Kidney epithelial cell (primary cell): ENCODE measurements at regions not wholly inside any gene's neighbourhood (a gene's known extent, or its start where the extent isn't known, plus 50 kb on each side); places are given as distances from the start of the nearest gene placed in this dataset.
"Not testable (repeated sequence)": the region's sequence is repeated elsewhere in the genome, so short reads cannot be mapped to it uniquely, and the experiment has no call there.

Source experiments
- DNase-seq: peaks from one replicate; pipeline ENCODE4 v3.0.0-alpha.2; 2010; ENCODE audit warnings: low read depth
- H3K27me3 ChIP-seq: 2 replicates; pipeline ENCODE4 v1.6.0; 2011; ENCODE audit warnings: low read length; ENCODE audit not compliant: control insufficient read depth, insufficient read depth
- H3K36me3 ChIP-seq: 2 replicates; pipeline ENCODE4 v1.5.1; 2011; ENCODE audit warnings: low read length; ENCODE audit not compliant: control insufficient read depth, insufficient read depth
- H3K4me3 ChIP-seq: 2 replicates; pipeline ENCODE4 v1.5.1; 2011; ENCODE audit warnings: low read depth, mild to moderate bottlenecking, control low read depth, low read length
- CTCF ChIP-seq: IDR thresholded peaks from 2 replicates; pipeline ENCODE4 v1.5.1; 2011; ENCODE audit warnings: mild to moderate bottlenecking, moderate library complexity, low read length, control low read depth, inconsistent platforms; ENCODE audit not compliant: insufficient read depth, poor library complexity, severe bottlenecking

GRCh38 chr4:114417214-114417613 is 181.4 kb upstream of the UGT8 start:
- Histone ChIP-seq H3K4me3 (no peak overlapping the region), H3K27me3 (no peaks in the 10 kb centered on the region), H3K36me3 (no peaks in the 10 kb centered on the region)
- DNase-seq = no peak
- no peak for TF ChIP-seq CTCF

GRCh38 chr4:114420069-114420468 is 178.5 kb upstream of the UGT8 start:
- no peak for DNase-seq
- Histone ChIP-seq H3K4me3 (no peak overlapping the region), H3K36me3 (no peaks in the 10 kb centered on the region), H3K27me3 (no peaks in the 10 kb centered on the region)
- no peak for TF ChIP-seq CTCF

- no peak for TF ChIP-seq CTCF
- Histone ChIP-seq H3K36me3 (no peaks in the 10 kb centered on the region), H3K27me3 (no peaks in the 10 kb centered on the region), H3K4me3 (no peak overlapping the region)
- no peak for DNase-seq
Observed at GRCh38 chr4:114423582-114423981, 175.0 kb upstream of the UGT8 start.

- TF ChIP-seq CTCF = no peak
- no peak for DNase-seq
- Histone ChIP-seq H3K27me3 (no peaks in the 10 kb centered on the region), H3K4me3 (no peak overlapping the region), H3K36me3 (no peaks in the 10 kb centered on the region)
Observed at GRCh38 chr4:114435116-114435515, 163.5 kb upstream of the UGT8 start.

GRCh38 chr4:114442856-114443255 is 155.8 kb upstream of the UGT8 start:
- DNase-seq = no peak
- H3K4me3 ChIP-seq = no peak overlapping the region
- TF ChIP-seq CTCF = no peak
- no peaks in the 10 kb centered on the region for H3K36me3 ChIP-seq
- H3K27me3 ChIP-seq = no peaks in the 10 kb centered on the region

GRCh38 chr4:114444211-114444610 is 154.4 kb upstream of the UGT8 start:
- Histone ChIP-seq H3K27me3 (no peaks in the 10 kb centered on the region), H3K36me3 (no peaks in the 10 kb centered on the region)
- TF ChIP-seq CTCF = no peak

GRCh38 chr4:114447963-114448516 is 150.6 kb upstream of the UGT8 start:
- not testable (repeated sequence) for H3K27me3 ChIP-seq, DNase-seq, H3K36me3 ChIP-seq, H3K4me3 ChIP-seq

More at GRCh38 chr4:114444211-114444610, 154.4 kb upstream of the UGT8 start:
- no peak overlapping the region for H3K4me3 ChIP-seq
- no peak for DNase-seq
